ENCODE measurements at regions not wholly inside any gene's neighbourhood (a gene's known extent, or its start where the extent isn't known, plus 50 kb on each side); places are given as distances from the start of the nearest gene placed in this dataset.

DNA sequence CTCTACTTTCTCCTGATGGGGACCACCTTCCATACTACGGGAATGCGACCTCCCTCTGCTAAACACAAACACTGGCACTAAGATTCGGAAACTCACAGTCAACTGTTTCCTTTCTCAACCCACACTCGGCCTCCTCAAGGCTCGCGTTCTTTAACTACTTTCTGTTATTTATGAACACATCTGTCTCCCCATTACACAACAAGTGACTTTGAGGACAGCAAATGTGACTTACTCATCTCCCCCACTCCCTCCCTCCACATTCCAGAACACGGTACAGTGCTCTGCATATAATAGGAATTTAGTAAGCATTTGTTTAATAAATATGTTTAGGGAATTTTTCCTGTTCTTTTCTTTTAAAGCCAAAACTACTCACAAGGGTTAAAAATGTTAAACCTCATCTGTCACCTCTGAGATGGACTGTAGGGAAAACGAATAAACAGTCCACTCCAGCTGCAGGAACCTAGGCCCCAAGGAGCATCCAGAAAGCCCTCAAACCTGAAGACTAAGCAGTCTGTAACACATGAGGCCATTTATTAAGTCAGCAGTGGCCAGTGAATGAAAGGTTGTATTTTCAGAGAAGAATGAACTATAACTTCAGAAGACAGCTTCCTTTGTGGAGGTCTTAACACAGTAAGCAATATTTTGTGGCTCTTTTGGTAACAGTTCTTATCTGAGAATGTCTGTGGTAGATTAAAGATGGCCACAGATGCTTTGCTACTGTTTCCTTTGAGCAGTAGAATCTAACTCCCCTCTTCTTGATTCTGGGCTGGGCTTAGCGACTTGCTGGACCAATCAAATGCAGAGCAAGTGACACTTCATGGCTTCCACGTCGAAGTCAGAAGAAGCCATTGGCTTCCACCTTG, 209.6 kb upstream of the DTNBP1 start:
- DNase-seq (ENCODE audit: low read depth): no peak

DNA sequence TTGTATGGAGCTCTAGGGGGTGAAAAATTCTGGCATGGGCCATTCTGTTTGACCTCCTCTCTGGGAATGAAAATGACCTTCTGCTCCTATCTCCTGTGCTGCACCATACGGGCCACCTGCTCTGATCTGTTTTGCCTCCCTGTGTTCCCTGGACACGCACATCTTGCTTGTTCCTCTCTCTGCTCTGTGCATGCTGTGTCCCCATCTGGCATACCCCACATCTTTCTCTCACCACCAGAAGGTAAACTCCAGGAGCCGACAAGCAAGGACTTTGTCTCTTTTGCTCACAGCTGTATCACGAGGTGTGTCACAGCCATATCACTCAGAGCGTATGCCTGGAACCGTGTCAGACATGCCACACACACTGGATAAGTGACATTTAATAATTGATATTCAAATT, 208.4 kb upstream of the DTNBP1 start:
- DNase-seq (ENCODE audit: low read depth): no peak

DNA sequence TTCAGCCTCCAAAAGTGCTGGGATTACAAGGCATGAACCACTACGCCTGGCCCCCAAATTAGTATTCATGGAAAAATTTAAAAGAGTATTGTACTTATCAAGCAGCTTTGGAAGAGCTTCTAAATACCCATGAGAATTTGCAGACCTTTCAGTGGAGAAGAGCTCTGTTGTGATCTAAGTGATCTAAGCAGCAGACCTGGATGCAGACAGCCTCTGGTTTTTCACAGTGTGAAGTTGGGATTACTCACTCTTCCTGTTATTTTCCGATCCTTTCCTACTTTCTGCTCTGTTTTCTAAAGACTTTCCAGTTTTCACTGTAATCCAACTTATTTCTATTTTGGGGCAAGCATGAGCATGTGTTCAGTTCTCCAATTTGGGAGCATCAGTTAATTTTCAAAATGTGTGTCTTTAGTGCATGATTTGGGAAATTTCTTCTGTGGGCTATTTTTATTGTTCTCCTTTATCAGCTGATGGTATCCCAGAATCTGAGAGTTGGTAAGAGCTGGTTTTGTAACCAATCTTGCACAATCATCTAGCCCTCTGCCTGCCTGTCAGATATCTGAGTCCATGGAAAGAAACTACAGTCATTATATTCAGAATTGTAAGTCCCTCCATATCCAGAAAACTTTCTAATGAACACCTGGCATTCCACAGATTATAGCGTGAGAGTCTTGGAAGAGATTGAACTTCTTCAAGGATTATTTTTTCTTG, 207.7 kb upstream of the DTNBP1 start:
- no peak for DNase-seq (ENCODE audit: low read depth)

DNA sequence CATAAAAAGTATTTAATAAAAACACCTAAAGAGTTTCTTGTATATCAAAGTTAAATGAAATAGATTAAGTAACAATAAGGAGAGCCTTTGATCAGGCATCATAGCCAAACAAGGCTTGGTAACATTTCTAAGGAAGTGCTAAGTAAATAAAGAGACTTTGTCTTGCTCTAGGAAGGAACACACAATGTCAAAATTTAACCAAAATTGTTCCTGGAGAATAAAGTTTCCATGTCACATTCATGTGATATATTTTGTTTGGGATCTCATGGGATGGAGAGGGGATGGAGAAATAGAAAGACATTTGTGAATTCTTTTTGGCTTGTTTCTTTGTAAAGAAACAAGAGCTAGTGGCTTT, 201.9 kb upstream of the DTNBP1 start:
- no peak for DNase-seq (ENCODE audit: low read depth)

DNA sequence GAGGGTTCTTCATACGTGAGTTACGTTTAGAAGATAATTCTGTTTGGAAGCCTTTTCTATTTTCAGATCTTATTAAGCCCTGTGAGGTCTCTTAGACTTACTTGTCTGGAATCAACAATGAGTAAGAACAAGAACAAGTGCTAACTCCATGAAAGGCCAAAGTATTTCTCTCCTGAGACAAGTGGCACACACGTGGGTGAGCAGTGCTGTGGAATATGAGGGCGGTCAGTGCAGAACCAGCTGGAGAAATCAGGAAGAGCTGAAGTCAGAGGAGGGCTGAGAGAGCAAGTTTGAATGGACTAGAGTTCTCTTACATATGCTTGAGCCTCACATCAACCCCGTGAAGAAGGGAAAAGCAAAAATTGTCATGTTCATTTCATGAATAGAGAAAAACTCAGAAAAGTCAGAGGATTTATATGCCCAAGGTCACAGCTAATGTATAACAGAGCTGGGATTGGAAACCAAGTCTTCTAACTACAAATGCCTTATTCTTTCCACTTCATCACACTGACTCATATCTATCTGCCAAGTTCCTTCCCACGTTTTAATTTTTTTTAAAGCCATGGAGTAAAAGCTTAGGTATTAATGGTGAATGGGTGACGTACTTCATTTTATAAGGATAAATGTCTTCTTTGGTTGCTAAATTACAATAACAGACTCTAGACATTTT, 201.3 kb upstream of the DTNBP1 start:
- DNase-seq (ENCODE audit: low read depth): no peak

DNA sequence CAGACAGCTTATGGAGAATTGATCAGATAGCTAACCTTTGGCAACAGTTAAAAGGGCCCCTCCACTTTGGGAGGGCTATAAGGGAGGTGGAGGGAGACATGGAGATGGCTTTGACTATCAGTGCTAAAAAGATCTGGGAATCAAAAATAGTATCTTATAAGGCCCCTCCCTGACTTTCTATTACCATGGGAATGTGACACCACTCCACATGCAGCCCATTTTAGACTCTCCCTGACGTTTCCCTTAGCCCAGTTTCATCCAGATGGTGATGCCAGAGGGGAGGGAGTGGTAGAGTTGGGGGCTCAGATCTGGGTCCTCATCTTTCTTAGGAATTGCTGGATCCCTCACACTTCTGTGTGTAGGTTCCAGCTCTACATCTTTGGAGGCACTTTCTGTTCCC, 200.0 kb upstream of the DTNBP1 start:
- no peak for DNase-seq (ENCODE audit: low read depth)

DNA sequence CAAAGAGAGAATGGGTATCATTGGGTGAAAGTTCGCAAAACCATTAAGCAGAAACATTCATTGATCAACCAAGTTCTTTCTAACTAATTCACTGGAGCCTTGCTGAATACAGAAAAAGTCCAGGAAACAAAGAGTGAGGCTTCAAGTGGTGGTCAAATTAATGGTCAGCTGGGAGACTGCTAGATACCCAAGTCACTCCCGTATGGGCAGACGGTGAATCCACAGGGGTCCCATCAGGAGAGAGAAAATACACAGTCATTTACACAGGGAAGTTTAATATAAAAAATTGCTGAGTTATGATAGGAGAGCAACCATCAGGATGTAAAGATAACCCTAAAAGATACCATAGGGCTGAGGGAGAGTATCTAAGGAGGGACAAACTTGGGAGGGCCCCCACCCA, 198.7 kb upstream of the DTNBP1 start:
- no peak for DNase-seq (ENCODE audit: low read depth)

DNA sequence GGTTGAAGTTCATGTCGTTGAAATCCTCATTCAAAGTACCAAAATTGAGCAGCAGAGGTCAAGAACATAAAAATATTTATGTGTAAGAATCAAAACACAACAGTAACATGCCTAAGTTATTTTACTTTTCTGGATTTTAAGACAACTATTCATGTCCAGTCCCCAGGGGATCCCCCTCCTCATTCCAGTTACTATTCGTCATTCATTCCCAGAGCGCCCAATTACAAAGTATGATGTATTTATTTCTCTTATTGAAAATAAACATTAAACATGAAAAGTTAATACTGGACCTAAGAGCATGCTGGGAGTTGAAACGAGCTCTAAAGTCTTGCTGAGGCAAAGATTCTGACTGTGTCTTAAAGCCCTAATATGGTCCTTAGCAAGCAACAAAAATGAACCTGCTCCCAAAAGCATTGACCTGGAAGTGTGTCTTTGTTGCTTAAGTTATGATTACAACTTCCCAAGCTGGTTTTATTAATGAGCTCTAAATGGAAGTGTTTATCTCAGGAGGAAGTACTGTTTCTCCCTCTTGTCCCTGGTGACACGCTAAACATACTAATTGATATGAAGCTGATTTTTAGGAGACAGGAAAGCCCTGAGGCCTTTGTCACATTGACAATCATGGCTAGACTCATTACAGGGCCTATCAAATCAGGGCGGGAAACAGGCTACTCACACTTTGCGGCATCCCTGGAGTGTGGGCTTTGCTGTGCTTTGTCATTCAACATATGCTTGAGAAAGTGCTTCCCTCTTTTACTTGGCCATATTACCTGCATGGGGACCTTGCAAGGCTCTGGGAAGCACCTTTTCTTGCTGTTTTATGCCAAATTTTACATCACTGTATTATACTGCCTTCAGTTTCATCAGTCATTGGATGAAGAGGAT, 192.2 kb upstream of the DTNBP1 start:
- no peak for DNase-seq (ENCODE audit: low read depth)

DNA sequence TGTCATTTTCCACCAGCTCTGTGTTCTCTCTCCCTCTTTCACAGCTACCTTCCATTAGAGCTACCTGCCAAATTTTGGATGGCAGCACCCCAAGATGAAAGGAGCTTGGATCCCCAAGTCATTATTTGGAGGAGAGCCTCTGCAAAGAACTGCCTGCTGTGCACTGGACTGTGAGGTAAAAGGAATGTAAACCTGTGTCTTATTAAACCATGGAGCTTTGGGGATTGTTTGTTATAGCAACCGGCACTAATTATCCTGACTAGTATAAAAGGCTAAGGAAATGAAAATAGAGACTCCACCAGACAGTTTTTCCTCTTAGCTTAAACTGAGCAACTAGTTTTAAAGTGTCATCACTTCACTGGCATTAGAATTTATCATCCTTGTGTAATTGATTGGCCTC, 191.6 kb upstream of the DTNBP1 start:
- DNase-seq (ENCODE audit: low read depth): no peak

DNA sequence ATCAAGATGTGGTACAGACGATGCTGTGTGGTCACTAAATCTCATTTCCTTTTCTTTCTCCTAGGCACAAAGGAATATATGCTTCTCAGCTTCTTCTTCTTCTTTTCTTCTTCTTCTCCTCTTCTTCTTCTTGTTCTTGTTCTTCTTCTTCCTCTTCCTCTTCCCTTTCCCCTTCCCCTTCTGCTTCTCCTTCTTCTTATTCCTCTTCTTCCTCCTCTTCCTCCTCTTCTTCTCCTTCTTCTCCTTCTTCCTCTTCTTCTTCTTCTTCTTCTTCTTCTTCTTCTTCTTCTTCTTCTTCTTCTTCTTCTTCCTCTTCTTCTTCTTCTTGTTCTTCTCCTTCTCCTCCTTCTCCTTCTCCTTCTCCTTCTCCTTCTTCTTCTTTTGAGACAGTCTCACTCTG, 190.4 kb upstream of the DTNBP1 start:
- DNase-seq (ENCODE audit: low read depth): no peak

DNA sequence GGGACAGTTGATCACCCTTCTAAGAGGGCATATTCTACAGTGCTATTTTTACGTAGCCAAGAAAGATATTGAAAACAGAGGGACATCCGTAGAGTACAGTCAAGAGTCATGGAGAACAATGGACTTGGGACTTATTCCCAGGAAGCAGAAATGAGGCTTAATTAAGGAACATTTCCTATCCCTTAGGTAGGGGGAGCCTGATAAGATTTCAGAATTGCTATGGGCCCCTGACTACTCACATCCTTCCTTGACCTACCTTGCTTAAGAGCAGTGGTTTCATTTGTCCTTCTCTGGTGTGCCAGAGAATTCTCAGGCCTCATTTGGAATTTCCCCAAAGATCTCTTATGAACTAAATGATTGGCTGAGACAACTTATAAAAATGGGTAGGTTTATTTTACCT, 189.5 kb upstream of the DTNBP1 start:
- DNase-seq (ENCODE audit: low read depth): no peak

DNA sequence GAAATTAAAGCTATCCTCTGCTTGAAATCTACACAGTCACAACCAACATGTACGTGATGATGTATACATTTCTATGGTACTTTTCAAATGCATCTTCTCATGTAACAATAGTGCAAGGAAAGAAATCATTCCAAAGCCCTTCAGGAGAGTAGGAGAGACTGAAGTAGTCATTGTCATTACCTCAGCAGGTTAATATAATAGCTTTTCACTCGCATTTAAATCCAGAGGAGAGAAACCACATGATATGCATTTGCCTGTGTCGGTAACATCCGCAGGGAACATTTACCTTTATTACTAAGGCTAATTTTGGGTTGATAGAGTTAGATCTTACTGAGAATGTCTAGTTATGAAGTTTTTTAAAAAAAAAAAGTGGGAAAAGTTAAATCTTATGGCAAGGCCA, 186.6 kb upstream of the DTNBP1 start:
- no peak for DNase-seq (ENCODE audit: low read depth)

DNA sequence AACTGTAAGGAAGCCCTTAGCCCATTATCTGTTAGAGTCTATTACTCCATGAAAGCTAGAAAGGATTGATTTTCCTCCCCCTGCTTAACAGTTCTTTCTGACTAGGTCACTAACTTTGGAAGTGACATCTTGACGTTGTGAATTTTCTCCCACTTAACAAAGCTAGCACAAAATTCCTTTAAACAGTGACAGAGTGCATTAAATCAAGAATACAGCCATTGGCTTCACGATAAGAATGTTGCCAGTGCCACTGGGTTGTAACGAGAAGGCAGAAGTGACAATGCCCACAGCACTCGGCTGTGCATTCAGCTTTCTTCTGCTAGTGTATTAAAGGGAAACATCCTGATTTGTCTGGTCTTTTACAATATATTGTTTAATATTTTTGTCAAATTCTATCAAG, 182.7 kb upstream of the DTNBP1 start:
- no peak for DNase-seq (ENCODE audit: low read depth)

DNA sequence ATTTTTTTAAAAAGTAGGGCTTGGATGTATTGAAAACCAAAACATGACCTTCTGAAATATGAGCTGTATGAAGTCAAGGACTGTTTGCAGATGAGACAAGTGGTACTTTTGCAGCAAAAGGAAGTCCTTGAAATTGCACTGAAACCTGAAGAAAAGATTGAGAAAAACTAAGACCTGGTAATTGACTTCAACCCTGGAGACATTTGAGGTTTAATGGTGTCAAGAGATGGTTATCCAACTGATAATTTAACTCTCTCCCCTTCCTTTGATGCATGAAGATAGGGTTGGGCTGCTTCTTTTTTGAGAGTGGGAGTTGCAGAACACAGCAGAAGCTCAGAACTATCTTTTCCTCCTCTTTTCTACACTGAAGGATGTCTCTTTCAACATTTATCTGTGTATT, 180.9 kb upstream of the DTNBP1 start:
- DNase-seq (ENCODE audit: low read depth): no peak

DNA sequence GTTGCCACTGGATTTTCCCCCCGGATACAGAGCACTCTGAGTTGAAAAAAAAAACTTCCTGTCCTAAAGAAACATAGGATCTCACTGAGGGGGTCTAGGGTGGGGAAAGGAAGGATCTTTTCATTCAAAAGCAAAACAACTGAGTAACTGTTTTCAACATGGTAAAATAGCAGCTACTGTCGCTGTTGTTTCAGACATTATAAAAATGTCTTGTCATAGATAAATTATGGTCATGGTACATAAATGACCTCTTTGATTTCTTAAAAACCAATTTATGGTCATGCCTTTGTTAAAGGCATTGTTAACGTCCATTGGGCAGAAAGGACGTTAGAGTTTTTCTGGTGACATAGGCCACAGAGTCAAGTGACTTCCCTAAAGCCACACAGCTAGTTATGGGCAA, 180.4 kb upstream of the DTNBP1 start:
- DNase-seq (ENCODE audit: low read depth): no peak

DNA sequence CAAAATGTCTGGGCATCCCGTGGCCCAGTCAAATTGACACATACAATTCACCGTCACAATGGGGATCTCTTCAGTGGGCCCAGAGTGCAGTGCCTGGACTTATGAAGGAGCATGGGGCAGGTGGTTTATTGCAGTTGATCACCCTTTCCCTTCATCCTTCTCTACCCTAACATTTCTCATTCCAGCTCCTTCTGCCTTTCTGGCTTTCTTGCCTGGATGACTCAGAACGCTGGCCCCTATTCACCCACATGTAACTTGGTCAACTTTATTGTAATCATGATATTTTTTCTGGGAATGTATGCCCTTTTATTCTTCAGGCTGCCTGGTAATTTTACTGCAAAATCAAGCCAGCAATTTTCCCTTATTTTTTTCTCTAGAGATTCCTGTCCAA, 179.9 kb upstream of the DTNBP1 start:
- DNase-seq (ENCODE audit: low read depth): no peak

DNA sequence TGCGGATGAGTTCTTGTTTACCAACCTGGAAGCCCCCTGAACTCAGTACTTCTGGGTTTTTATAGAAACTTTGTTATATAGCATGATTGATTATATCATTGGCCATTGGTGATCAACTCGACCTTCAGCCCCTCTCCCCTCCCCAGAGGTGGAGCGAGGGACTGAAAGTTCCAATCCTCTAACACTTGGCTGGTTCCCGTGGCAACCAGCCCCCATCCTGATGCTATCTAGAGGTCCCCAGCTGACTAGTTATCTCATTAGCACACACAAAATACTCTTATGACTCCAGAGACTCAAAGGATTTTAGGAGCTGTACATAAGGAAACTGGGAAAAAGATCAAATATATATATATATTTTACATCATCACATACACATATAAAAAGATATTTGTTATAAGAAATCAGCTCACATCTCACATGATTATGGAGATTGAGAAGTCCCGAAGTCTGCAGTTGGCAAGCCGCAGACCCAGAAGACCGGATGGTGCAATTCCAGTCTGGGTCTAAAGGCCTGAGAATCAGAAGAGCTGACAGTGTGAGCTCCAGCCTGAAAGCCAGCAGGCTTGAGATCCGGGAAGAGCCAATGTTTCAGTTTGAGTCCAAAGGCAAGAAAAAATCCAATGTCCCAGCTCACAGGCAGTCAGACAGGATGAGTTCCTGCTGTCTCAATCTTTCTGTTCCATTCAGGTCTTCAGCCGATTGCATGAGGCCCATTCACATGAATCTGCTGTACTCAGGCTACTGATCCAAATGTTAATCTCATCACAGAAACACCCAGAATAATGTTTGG, 179.3 kb upstream of the DTNBP1 start:
- DNase-seq (ENCODE audit: low read depth): no peak

DNA sequence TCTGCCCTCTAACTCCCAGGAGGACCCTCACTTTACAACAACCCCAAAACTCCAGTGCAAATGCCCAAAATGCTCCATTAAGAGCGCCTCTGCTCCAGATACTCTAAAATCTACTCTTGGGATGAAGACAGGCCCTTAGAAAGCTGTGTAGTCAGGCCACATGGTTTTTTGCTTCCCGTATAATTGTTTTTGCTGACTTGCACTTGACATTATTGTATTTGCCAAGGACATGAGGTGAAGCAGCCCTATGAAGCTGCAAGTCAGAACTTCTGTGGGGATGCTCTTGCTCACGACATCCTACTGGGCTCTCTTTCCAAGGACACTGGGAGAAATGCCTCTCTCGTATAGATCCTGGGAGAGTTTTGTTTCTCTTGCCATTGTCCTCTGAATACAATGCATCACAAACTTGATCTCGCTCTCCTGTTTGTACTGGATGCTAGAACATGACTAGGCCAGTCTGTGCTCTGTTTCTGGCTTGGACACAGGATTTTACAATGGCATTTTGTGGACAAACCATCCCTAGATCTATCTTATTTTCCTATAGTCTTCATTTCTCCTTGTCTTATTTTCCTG, 177.2 kb upstream of the DTNBP1 start:
- no peak for DNase-seq (ENCODE audit: low read depth)

DNA sequence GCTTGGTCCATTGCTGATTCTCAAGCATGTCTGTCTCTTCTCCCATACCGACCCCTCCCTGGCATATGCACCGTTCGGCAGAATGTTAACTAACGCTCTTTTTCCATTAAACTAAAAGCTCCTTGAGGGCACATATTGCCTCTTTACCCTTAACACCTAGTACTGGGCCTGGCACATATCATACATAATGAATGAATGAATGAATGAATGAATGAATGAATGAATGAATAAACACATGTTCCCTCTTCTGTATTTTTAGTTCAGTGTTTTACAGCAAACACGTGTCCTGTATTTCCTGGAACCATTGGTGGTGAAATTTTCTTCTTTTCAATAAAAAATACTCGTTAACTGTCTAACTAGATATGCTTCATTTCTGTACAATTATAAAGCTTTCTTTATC, 174.4 kb upstream of the DTNBP1 start:
- DNase-seq (ENCODE audit: low read depth): no peak

DNA sequence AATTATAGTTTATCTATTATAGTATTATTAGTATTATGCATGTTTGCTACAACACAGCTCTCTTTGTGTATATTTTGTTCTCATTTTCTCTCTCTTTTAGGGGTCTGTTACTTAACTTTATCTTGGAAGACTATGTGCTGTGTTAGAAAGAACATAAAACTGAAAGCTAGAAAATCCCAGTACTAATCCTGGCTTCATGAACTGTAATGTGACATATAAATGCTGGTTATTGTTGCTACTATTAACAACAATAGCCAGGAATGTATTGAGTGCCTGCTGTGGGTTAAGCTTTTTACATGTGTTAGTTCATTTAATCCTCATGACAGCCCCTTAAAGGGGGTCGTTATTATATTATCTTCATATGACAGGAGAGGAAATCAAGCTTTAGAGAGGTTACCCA, 170.0 kb upstream of the DTNBP1 start:
- no peak for DNase-seq (ENCODE audit: low read depth)

DNA sequence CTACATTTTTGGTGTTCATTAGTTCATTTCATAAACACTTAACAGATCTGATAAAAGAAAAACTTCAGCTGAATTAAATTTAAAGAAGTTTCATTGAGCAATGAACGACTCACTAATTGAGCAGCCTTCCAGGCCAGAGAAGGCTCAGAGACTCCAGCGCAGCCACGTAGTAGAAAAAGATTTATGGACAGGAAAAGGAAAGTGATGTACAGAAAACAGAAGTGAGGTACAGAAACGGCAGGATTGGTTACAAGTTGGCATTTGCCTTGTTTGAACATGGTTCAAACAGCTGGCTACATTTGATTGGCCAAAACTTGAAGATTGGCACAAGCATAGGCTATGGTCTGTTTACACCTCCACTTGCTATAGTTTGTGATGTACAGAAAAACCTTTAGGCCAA, 166.3 kb upstream of the DTNBP1 start:
- DNase-seq (ENCODE audit: low read depth): no peak
